AG04450 (cell line): ENCODE measurements at regions not wholly inside any gene's neighbourhood (a gene's known extent, or its start where the extent isn't known, plus 50 kb on each side); places are given as distances from the start of the nearest gene placed in this dataset.

ENCODE experiments used
- CTCF ChIA-PET: fragments of 300-600, 350-600 bp; formaldehyde crosslinking; extraction: SDS; loops from one replicate; lab custom pipeline; 2022; ENCODE audit warnings: antibody characterized with exemption, inconsistent platforms; lab: Charles Lee
- POLR2A ChIA-PET: fragments of 350-600 bp; formaldehyde crosslinking; extraction: SDS; loops from one replicate; lab custom pipeline; 2021; ENCODE audit warnings: antibody characterized with exemption, inconsistent platforms; lab: Yijun Ruan, JAX
- DNase-seq: peaks from one replicate; pipeline ENCODE4 v3.0.0-alpha.2; 2011; ENCODE audit warnings: low read depth, low spot score
- H3K27ac ChIP-seq: one replicate; pipeline ENCODE4 v1.5.1; 2012; ENCODE audit warnings: low read depth, low read length, control low read depth
- H3K27me3 ChIP-seq: one replicate; pipeline ENCODE4 v1.6.0; 2012; ENCODE audit warnings: low read length; ENCODE audit not compliant: control insufficient read depth, insufficient read depth
- H3K4me3 ChIP-seq: 2 replicates; pipeline ENCODE4 v1.5.1; 2011; ENCODE audit warnings: mild to moderate bottlenecking, low read depth, low read length, control low read depth
- H3K9me3 ChIP-seq: 2 replicates; pipeline ENCODE4 v1.5.1; 2012; ENCODE audit warnings: low read length; ENCODE audit not compliant: control insufficient read depth, insufficient read depth
- CTCF ChIP-seq: IDR thresholded peaks from 2 replicates; pipeline ENCODE4 v1.5.1; 2011; ENCODE audit warnings: low read depth, low read length, control low read depth, inconsistent platforms

- Histone ChIP-seq H3K27ac (no peak overlapping the region), H3K9me3 (peaks cover 4% of the 10 kb centered on the region; the same call in 1 of the 2 replicates), H3K27me3 (no peaks in the 10 kb centered on the region), H3K4me3 (no peak overlapping the region)
- no peak for TF ChIP-seq CTCF
- DNase-seq: no peak
- POLR2A ChIA-PET: no interaction called here
- CTCF ChIA-PET: no interaction called here
These were observed 247.2 kb upstream of the LRRN1 start for GRCh38 chr3:3551981-3552380.

DNA sequence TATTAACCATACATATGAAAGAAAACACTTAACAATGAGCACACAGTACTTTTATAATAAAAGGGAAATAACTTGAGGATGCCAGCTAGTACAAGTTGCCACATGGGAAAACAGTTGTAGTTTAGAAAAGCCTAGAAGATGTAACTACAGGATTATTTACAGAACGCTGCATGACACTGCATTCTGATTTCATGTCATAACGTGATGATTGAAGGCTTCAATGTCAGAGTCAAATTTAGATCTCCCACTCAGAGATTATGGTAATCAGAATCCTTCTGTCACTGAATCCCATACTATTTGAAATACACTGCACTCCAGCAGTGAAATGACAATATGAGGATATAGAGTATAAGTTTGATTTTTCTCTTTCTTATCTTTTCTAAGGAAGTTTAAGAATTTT lies 253.9 kb upstream of the LRRN1 start:
- ChIA-PET POLR2A (no interaction called here), CTCF (no interaction called here)
- no peak for TF ChIP-seq CTCF
- Histone ChIP-seq H3K9me3 (peaks cover 14% of the 10 kb centered on the region), H3K27ac (no peak overlapping the region), H3K4me3 (no peak overlapping the region), H3K27me3 (no peaks in the 10 kb centered on the region)
- DNase-seq: no peak

DNA sequence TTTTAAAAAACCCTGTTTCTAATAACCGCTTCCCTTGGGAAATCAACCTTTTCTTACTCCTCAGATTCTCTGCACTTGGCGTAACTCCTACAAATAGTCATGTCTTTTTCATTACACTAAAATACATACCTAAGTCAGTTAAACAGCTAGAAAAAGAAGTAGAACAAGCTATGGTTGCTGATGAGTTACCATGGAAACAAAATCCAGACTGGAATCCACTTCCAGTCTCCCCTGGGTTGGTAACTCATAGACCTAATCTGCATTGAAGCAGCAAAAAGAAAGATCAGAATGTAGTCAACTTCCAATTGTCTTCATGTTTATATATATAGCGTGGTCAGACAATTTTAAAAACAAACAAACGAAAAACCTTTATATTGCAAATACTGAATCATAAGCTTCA lies 260.8 kb upstream of the LRRN1 start:
- no peak overlapping the region for H3K4me3 ChIP-seq
- ChIA-PET POLR2A (no interaction called here), CTCF (no interaction called here)
- DNase-seq: no peak
- no peak for TF ChIP-seq CTCF
- peaks cover 17% of the 10 kb centered on the region for H3K9me3 ChIP-seq
- H3K27me3 ChIP-seq: no peaks in the 10 kb centered on the region
- H3K27ac ChIP-seq: no peak overlapping the region

DNA sequence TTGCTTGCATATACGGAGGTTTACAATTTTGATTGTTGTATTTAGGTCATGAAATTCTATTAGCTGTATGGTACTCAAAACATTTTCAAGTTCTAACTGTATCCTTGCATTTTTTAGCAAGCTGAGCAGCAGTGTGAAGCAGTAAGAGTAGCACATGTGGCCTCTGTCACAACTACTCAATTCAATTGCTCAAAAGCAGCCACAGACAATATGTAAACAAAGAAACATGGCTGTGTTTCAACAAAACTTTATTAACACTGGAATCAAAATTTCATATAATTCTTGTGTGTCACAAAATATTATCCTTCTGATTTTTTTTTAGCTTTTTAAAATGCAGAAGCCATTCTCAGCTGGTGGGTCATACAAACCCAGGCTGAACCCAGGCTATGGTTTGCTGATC lies 266.7 kb upstream of the LRRN1 start:
- POLR2A ChIA-PET: no interaction called here
- CTCF ChIA-PET: no interaction called here
- H3K27me3 ChIP-seq: no peaks in the 10 kb centered on the region
- H3K4me3 ChIP-seq: no peak overlapping the region
- no peak for TF ChIP-seq CTCF
- DNase-seq: no peak
- H3K27ac ChIP-seq: no peak overlapping the region
- peaks cover 11% of the 10 kb centered on the region for H3K9me3 ChIP-seq

DNA sequence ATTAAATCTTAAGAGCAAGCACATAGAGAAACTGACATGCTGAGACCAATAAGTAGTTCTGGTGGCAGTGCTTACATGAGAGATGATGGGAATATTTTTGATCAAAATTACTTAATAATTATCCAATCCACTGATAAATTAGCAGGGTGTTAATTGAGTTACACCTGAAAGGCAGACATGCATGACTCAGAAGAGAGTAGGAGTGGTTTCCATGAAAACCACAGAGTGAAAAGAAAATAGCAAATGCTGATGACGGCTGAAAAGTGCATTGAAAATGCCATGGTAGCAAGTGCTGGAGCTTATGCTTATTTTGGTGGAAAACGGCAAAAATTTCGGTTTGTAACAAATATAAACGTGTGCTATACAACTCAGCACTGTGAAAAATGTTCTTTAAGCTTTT lies 267.8 kb upstream of the LRRN1 start:
- H3K9me3 ChIP-seq: peaks cover 8% of the 10 kb centered on the region; the same call in 1 of the 2 replicates
- DNase-seq: no peak
- TF ChIP-seq CTCF: no peak
- CTCF ChIA-PET: no interaction called here
- no peak overlapping the region for H3K4me3 ChIP-seq
- no peaks in the 10 kb centered on the region for H3K27me3 ChIP-seq
- H3K27ac ChIP-seq: no peak overlapping the region
- POLR2A ChIA-PET: no interaction called here
